PFSK-1 (cell line): ENCODE measurements at regions not wholly inside any gene's neighbourhood (a gene's known extent, or its start where the extent isn't known, plus 50 kb on each side); places are given as distances from the start of the nearest gene placed in this dataset.

Experiments used
- POLR2AphosphoS5 ChIP-seq: IDR thresholded peaks from 2 replicates; pipeline ENCODE4 v1.6.1; 2012; ENCODE audit warnings: low read depth, mild to moderate bottlenecking, control low read depth, low read length, moderate library complexity
- SIN3A ChIP-seq: IDR thresholded peaks from 2 replicates; pipeline ENCODE4 v1.6.1; 2012; ENCODE audit warnings: mild to moderate bottlenecking, low read length, moderate library complexity, borderline replicate concordance; ENCODE audit not compliant: insufficient read depth
- TAF1 ChIP-seq: IDR thresholded peaks from 2 replicates; pipeline ENCODE4 v1.6.1; 2012; ENCODE audit warnings: low read length, control low read depth, borderline replicate concordance; ENCODE audit not compliant: insufficient read depth

GRCh38 chr22:48906216-48906835 lies 921.3 kb downstream of the BRD1 start:
- no peak for TF ChIP-seq SIN3A
- TF ChIP-seq POLR2AphosphoS5 = no peak
- TF ChIP-seq TAF1 = no peak
